ENCODE measurements at regions not wholly inside any gene's neighbourhood (a gene's known extent, or its start where the extent isn't known, plus 50 kb on each side); places are given as distances from the start of the nearest gene placed in this dataset.

DNA sequence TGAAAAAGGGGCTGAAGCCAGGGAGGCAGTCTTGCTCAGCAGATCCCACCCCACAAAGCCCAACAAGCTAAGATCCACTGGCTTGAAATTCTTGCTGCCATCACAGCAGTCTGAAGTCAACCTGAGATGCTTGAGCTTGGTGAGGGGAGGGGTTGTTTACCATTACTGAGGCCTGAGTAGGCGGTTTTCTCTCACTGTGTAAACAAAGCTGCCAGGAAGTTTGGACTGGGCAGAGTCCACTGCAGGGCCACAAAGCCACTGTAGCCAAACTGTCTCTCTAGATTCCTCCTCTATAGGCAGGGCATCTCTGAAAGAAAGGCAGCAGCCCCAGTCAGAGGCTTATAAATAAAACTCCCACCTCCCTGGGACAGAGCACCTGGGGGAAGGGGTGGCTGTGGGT is 746.1 kb upstream of the LRRC4C start:
- DNase-seq, result no peak

DNA sequence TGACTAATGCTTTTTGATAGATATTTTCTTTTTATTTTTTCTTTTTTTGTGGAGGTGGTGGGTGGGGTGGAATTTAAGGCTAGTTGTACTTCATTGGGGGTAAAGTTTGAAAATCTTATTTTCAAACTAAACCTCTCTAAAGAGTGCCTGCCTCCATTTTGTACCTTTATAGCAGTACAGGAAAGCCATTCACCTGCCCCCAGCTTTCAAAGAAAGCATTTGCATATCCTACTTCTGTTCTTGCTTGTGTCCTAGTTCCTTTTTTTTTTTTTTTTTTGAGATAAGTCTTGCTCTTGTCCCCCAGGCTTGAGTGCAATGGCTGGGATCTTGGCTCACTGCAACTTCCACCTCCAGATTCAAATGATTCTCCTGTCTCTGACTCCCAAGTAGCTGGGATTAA is 766.2 kb upstream of the LRRC4C start:
- DNase-seq, result no peak

DNA sequence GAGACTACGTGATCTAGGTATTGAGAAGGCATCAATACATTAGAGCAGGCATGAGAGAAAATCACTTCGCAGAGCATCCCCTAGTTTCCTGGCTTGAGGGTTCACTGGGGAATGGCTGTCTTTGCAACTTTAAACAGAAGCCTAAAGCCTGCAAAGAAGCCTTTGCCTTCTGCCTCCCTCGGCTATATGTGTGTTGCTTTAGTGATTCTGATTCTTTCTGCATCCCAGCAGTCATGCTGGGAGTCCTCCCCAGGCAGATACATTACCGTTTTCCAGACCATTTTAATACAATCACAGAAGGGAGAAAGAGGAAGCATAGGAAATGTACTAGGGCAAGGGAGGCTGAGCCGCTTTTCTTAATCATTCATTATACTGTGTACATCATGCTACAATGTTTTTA is 773.2 kb upstream of the LRRC4C start:
- DNase-seq, result no peak

DNA sequence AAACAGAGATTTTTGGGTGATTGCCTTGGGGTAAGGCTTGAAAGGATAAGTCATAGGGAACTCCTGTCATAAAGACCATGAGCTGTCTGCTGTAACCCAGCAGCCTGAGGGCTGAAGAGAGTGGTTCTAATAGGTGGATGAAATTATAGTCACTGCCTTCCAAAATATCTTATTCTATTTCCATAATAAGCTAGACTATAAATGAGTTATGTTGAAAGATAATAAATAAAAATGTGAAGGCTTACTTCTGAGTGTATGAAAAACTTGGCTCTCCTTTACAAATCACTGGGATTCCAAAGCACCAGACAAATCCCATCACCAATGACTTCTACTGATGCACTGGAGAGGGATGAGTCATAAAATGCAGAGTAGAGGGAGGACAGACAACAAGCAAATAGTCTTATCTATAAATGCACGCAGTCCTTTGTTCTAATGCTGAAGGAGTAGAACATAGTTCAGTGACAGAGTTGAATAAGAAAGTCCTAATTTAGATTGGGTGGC is 775.0 kb upstream of the LRRC4C start:
- no peak for DNase-seq

DNA sequence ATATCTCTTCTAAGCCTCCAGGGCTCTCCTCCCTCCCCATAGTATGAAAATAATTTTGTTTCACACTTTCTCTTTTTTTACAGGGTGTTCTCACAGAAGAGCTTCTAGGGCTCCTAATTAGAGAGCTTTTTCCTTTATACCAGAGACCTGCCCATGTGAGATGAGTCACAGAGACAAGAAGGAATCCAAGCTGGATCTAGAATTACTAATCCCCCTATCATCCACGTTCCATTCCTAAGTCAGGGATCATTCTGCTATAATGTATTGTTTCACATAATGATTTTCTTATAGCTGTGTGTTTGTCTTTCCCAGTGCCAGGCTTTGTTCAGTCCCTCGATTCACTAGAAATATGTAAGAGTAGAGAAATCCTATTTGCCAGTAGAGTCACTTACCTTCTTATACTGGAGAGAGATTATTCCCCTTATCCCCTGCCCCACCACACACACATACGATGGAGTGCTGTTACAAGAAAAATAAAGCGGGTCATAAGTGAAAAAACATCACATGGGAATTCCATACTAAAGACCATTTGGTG is 778.3 kb upstream of the LRRC4C start:
- no peak for DNase-seq

DNA sequence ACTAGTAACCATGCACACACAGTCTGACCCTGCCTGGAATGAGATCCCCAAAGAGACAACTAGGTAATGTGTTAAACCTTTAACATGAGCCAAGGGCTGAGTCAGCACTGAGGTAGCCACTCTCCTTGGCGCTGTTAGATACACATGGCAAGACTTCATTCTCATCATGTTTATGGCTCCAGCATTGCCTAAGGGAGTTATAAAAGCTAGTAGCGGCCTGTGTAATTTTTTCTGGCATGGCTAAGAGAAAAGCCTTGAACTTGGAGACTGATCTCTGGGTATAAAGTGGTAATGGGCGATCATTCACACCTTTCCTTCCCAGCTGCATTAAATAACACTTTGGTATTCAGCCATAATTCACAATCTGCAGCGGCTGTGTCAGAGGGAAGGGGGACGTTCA is 779.7 kb upstream of the LRRC4C start:
- DNase-seq, result no peak

DNA sequence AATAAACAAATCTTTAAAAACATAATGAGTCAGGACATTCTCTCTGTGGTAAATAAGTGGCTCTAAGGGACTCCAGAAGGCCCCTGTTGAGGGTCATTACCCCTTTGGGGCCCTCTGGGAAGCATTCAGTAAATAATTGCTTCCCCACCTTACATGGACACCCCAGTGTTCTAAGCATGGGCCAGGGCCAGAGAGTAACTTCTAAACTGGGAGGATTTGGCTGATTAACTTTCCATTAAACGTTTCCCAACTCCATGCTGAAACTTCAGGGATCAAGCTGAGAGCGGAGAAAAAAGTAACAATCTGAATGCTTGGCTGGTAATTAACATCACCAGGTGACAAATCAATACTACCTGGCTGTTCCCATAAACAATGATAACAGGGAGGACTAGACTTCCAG is 783.9 kb upstream of the LRRC4C start:
- DNase-seq, result no peak

DNA sequence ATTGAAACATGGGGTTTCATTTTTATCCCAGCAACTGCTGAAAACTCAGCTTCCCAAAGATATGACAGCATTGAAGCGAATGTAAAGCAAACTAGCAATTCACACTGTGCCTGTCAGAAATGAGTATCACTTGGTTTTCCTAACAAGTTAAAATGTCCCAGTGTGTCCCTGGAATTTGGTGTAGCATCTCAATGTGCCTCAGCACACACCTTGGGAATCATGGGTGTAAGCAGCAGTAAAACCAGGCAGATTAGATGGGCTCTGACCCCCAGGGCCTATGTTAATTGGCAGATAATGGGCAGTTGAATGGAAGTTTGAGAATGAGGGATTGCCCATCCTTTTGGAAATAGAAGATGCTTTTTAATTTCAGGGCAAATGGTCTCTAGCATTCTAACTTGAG is 784.9 kb upstream of the LRRC4C start:
- DNase-seq, result no peak

DNA sequence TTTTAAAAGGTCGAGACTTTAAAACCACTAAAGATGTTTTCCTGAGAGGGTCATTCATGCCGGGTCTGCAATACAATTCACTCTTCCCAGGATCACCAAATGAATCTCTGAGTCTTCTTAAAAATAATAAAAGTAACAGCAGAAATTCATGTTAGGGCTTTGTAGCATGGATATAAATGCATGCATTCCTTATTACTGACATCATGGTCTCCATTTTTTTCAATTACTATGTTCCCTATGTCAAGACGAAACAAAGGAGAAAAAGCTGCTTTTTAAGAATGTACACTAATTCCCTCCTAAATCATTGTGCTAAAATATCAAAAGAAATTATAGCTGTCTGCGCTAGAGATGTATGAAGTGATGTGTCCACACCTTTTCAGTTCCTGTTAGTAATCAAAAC is 789.9 kb upstream of the LRRC4C start:
- DNase-seq, result no peak

DNA sequence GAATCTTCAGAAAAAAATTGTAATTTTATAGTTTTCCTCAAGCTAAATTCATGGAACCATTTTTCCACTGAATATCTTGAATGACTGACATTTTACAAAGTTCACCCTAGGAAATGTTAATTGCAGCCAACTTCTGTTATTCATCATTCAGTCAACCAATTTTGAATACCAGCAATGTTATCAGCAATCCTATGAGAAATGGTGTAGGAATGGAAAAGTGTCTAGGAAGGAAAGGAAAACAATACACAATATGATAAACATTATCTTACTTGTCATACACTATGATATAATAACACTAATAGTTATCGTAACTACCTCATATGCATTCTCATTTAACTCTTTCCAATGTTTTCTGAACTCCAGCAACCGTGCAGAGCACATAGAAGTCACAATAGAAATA is 790.5 kb upstream of the LRRC4C start:
- no peak for DNase-seq

DNA sequence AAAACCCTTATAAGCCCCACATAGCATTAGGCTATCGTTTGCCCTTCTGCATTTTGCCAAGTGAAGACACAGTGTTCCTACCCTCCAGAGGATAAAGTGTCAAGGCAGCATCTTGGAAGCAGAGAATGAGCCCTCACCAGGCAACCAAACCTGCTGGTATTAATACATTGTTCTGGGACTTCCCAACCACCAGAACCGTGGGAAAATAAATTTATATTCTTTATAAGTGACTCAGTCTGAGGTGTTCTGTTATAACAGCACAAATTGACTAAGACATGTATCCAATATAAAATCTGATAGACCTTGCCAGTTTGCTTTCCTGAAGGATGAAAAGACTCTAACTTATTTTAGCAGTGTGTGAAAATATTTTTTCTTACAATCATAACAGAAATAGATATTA is 792.5 kb upstream of the LRRC4C start:
- DNase-seq, result no peak

DNA sequence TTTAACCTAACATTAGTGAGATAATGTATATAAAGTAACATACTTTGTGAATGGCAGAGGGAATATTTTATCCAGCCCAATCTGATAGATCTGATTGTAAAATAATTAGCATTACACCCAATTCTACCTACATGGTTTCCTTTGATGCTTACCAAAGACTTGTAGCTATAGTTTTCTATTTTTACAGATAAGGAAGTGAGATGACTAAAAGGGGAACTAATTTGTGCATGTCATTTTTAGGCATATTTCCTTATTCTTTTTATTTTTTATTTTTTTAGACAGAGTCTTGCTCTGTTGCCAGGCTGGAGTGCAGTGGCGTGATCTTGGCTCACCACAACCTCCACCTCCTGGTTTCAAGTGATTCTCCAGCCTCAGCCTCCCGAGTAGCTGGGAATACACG is 793.7 kb upstream of the LRRC4C start:
- no peak for DNase-seq

DNA sequence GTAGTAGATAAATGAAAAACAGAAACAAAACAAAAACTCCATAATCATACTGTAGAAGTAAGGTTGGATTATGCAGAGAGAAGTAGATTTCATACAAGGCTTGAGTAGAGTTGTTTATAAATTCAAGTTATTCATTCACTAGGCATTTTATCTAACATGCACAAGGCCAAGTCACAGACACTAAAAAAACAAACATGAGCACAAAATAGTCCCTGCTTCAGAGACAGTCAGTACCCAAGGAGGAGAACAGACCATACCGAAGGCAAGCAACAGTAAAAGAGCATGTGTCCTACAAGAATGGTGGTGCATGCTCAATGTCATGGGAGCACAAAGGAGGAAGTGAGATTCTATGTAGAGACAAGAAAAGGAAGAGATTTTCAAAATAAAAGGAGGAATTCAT is 796.5 kb upstream of the LRRC4C start:
- DNase-seq, result no peak

DNA sequence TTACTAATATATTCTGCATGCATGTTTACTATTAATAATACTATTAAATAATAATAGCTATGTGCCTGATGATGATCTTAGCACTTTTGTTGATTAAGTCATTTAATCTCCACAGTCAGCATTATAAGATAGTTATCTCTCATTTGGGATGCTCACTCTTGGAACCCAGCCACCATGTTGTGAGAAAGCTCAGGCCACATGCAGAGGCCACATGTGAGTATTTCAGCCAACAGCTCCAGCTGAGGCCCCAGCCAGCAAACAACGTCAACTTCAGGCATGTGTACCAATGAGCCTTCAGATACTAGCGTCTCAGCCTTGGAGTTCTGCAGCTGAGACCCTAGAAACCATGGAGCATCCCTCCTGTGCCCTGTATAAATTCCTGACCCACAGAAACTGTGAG is 798.1 kb upstream of the LRRC4C start:
- no peak for DNase-seq

DNA sequence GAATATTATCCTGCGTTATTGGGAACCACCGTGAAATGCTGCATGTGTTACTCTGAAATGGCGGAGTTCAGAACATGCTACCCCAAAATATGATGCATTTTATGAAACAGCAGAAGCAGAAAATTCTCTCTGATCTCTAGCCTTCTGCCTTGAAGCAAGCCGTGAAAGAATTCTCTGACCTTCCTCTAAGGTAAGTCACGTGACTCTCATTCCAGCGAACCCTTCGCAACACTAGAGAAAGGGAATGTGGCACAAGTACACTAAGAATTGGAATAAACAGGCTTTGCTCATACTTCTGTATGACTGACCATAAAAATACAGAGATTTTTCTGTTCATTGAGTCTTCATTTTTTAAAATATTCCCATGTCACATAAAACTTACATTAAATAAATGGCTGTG is 805.6 kb upstream of the LRRC4C start:
- DNase-seq, result no peak

DNA sequence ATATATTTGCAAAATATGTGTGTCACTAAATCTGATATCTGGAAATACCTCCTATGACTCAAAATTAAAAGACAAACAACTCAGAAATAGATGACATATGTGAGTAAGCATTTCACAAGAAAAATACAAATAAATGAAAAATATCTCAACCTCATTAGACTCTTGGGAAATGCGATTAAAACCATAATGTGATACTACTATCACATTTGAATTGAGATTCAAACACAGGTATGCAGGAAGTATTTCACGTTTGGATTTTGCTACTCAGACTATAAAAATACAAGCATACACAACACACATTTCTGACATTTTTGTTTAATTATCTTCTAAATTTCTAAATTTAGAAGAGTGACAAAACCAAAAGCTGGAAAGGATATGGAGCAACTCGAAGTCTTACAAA is 811.9 kb upstream of the LRRC4C start:
- DNase-seq, result no peak

DNA sequence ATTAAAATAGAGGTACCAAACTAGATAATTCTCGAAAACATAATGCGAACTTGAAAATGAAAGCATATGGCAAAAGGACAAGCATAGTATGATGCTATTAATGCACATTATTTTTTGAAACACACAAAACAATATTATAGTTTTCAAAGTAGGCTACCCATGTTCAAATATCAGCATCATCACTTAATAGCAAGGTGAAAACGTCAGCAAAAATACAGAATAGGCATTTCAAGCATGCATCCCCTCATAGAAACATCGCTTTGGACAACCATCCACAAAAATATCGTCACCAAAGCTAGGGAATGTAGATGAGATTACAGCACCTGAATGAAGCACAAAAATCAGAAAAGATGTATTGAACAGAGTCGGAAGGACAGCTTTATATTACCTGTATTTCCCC is 814.5 kb upstream of the LRRC4C start:
- DNase-seq, result no peak

DNA sequence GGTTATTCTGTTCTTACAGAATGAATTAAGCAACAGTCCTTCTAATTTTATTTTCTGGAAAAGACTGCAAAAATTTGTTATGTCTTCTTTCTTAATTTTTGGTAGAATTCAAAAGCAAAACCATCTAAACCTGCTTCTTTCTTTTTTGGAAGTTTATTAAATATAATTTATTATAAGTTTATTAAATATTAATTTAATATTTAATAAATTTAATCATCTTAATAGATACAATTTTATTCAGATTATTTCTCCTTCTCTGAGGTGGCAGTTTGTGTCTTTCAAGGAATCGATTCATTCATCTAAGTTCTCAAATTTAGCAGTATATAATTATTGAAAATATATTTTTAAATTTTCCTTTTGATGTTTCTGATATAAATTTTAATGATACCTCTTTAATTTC is 837.5 kb upstream of the LRRC4C start:
- DNase-seq, result no peak

DNA sequence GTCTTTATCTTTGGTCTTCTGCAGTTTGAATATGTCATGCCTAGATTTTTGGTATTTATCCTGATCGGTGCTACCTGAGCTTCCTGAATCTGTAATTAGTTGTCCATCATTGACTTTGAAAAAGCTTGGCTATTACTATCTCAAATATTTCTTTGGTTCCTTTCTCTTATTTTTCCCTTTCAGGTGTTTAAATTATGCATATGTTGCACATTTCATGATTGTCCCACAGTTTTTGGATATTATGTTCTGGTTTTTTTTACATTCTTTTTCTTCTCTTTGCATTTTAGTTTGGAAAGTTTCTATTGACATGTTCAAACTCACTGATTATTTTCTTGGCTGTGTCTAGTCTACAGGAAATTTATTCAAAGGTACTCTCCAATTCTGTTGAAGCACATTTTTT is 840.3 kb upstream of the LRRC4C start:
- no peak for DNase-seq

DNA sequence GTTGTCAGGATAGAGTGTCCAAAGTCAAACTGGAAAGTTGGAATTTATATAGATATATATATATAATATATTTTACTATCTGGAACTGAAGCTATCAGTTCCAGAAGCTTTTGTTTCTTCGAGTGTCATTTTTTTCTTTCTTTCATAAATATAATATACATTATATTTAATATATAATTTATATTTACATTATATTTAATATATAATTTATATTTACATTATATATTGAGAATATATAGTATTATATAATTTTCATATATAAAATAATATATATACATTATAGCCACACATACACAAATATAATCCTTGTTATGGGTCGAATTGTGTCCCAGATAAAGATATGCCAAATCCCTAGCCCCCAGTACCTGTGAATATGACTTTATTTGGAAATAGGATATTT is 842.3 kb upstream of the LRRC4C start:
- no peak for DNase-seq

DNA sequence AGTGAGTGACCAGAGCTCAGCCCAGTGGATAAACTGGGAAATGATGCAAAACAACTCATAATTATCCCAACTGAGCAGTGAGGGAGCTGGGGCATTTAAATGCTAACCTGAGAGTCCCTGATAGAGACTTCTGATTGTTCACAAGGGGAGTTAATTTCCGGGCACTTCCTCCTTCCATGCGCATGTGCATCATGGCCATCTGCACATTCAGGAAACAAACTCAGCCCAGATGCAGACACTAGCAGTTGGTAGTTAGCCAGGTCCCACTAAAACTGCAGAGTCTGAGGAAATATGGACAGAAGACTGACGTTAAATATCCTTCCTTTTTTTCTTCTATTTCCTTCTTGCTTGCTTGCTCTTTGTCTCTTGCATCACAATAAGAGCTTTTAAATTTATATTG is 852.1 kb upstream of the LRRC4C start:
- no peak for DNase-seq

DNA sequence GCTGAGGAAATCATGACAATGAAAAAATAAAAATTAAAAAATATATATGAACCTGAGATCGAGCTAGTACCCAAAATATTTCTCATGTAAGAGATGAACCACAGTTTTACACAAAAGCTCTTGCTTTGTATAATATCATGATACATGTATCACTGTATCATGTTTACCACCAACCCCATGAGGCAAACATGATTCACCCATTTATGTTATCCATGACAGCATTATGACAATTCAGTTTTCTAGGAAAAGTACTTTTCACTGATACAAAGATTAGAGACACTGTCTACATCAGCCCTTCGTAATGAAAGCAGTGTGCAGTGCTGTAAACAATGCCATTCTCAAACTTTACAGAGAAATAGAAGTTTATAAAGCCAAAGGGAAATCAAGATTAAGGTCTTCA is 852.5 kb upstream of the LRRC4C start:
- no peak for DNase-seq

DNA sequence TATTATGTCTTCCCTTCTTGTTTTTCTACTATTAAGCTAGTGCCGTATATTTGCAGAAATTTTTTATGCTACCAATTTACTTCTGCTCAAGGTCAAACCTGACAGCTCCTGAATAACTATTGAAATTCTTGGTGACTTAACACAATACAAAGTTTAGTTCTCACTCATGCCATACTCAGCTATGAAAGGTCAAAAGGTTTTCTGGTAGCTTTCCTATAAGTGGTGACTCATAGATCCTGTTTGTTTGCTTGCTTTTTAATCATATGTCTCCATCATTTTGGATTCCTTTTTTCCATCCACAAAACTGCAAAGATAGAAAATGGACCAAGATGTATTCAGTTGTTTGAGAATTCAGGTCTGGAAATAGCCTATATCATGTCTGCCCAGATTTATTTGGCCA is 855.8 kb upstream of the LRRC4C start:
- no peak for DNase-seq

DNA sequence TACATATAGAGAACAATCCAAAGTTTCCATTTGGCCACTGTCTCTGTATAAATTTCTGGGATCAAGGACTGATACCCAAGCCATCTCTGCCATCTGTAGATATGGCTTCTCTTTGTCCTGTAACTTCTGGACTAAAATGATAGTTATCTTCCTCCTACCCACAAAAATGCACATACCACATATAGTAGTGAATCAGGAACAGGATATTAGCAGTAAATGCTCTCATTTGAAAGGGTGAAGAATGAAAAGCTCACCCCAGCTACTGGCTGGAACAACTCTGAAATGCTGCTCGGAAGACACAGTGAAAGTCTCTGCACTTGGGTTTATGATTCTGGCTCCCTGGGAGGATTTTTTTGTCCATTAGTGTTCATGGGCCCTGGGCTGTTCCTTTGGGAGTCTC is 856.4 kb upstream of the LRRC4C start:
- DNase-seq, result no peak

DNA sequence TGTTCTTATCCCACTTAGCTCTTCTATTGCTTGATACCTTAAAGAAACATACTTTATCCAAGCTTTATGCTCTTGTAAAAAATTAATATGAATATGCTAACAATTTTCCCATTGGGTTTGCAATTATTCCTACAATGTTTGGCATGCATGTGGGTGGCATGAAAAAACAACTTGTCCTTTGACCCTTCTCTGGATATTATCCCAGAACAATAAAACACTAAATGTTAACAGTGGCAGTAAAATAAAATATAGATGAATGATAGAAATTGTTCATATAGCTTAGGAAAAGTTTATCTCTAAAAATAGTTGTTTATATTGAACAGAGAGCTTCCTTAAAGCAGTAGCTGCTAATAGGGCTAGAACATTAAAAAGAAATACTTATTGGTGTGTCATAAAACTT is 860.5 kb upstream of the LRRC4C start:
- no peak for DNase-seq

DNA sequence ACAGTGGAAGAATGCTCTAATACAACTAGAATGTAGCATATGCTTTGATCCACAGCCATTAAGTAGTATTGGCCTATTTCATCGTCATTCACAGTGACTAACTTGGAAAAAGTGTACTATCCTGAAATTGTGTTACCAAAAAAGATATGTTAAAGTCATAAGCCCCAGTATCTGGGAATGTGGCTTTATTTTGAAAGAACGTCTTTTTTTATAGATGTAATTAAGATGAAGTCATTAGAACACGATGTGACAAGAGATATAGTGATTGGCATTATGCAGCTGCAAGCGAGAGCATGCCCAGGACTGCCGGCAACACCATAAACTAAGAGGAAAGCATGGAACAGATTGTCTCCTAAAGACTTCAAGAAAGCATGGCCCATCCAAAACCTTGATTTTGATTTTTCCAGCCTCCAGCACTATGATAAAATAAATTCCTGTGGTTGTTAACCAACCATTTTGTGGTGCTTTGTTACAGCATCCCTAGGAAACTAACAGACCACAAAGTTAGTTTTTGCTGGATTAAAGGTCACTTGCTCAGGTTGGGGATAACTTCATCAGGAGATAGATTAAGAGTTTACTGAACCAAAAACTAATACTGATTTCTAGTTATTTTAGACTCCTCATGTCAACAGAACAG is 870.6 kb upstream of the LRRC4C start:
- no peak for DNase-seq
